ENCODE measurements at regions not wholly inside any gene's neighbourhood (a gene's known extent, or its start where the extent isn't known, plus 50 kb on each side); places are given as distances from the start of the nearest gene placed in this dataset.
"Not testable (repeated sequence)": the region's sequence is repeated elsewhere in the genome, so short reads cannot be mapped to it uniquely, and the experiment has no call there.

DNA sequence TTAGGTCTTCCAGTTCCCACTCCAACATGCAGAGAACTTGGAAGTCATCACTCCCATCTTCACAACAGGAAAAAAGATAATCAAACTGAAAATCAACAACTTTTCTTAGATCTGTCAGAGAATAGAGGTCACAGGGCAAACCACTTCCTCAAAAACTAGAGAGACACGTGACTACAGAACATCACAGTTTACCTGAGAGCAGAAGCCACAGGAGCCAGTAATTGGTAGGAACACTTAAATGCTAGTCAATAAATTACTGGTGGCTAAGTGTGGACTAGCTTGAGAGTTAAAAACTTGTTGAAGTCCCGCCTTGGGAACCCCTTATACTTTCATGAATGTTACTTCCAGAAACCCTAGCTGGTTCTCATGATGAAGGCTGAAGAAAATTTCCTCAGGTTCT, 81.1 kb downstream of the THSD1 start:
- DNase-seq = not testable (repeated sequence)

DNA sequence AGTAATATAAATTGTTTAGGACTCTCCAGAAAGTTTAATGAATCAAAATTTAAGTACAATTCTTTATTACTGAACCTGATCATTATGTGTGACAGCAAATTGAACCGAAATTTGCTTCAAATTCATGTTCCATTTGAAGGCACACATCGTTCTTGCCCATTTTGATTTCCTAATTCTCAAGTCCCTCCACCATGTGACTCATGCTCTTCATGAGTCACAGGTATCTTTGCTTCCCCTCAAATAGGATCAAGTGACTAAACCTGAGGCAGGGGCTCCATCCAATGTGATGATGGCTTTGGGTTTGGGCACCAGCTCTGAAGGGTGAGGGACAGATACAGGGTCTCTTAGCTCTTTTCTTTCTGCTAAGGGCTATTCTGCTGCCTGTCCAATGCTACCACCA, 86.1 kb downstream of the THSD1 start:
- DNase-seq = no peak

- not testable (repeated sequence) for DNase-seq
These were observed 96.1 kb downstream of the THSD1 start for GRCh38 chr13:52309833-52310232.

GRCh38 chr13:52306336-52306735, 99.6 kb downstream of the THSD1 start:
- not testable (repeated sequence) for DNase-seq

DNA sequence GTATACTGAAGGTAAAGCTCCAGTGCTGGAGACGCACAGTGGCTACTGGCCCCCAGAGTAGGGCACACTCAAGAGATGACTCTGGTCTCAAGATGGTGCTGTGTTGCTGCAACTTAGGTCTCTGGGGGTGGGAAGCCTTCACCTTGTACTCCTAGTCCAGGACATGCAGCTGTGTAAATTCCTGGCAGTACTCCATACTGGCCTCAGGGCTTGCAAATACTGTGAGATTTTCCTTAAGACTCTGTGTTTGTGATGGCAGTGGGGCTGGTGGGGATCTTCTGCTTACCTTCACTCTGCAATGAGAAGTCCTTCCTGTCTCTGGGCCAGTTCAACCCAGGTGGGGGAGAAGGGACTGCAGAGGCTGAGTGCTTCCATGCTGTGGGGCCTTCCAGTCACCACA, 102.9 kb downstream of the THSD1 start:
- DNase-seq = not testable (repeated sequence)

DNA sequence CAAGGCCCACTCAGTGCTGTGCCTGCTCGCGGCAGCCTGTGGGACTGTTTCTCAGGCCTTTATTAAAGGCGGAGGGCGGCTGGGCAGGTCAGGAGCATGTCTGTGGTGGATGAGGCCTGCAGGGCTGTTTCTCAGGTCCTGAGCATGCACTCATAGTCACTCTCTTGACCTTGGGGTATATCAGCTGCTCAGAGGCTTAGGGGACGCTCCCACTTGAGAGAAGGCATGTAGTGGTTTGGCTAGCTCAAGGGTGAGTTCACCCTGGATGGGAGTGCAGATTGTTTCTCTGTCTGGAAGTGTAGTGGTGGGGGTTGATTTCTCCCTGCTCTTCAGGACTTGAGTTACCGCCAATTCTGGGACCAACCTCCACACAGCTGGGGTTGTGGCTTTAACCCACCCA, 103.3 kb downstream of the THSD1 start:
- not testable (repeated sequence) for DNase-seq

- DNase-seq = peak; percentile 0
These were observed 104.1 kb downstream of the THSD1 start for GRCh38 chr13:52301810-52302400.

- not testable (repeated sequence) for DNase-seq
These were observed 107.8 kb downstream of the THSD1 start for GRCh38 chr13:52298079-52298661.

DNA sequence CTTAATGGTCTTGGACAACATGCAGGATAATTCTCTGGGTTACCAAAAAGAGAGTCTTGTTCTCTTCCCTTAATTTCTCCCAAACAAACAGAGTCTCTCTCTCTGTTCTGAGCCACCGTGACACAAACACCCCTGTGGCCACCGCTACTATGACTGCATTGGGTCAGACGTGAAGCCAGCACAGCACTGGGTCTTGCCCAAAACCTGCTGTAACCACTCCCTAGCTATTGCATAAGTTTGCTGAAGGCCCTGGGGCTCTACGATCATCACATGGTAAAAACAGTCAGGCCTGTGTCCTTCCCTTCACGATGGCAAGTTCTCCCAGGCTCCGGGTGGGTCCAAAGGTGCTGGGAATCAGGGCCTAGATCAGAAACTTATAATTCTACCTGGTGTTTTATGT, 117.1 kb downstream of the THSD1 start:
- not testable (repeated sequence) for DNase-seq

- DNase-seq = not testable (repeated sequence)
These were observed 122.0 kb upstream of the NEK3 start for GRCh38 chr13:52281387-52281786.

DNA sequence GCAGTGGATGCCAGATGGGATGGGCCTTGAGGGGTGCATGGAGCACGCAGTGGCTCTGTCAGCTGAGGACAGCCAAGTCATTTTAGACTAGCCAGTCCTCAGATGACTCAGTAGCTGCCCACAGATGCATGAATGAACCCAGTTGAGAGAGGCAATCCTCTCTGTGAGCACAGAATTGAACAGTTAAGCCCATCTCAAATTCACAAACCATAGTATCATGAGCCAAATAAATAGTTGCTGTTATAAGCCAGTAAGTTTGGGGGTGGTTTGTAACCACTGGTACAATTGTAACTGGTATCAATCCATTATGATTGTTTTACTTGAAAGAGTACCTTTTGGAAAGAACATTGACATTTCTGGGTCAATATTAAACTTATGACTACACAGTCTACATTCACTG, 120.0 kb upstream of the NEK3 start:
- not testable (repeated sequence) for DNase-seq

DNA sequence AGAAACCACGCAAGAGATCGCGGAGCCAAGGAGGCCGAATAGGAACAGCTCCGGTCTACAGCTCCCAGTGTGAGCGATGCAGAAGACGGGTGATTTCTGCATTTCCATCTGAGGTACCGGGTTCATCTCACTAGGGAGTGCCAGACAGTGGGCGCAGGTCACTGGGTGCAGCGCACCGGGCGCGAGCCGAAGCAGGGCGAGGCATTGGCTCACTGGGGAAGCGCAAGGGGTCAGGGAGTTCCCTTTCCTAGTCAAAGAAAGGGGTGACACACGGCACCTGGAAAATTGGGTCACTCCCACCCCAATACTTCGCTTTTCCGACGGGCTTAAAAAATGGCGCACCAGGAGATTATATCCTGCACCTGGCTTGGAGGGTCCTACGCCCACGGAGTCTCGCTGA, 94.9 kb upstream of the NEK3 start:
- DNase-seq = not testable (repeated sequence)

GRCh38 chr13:52240752-52241151, 81.4 kb upstream of the NEK3 start:
- DNase-seq = not testable (repeated sequence)

DNA sequence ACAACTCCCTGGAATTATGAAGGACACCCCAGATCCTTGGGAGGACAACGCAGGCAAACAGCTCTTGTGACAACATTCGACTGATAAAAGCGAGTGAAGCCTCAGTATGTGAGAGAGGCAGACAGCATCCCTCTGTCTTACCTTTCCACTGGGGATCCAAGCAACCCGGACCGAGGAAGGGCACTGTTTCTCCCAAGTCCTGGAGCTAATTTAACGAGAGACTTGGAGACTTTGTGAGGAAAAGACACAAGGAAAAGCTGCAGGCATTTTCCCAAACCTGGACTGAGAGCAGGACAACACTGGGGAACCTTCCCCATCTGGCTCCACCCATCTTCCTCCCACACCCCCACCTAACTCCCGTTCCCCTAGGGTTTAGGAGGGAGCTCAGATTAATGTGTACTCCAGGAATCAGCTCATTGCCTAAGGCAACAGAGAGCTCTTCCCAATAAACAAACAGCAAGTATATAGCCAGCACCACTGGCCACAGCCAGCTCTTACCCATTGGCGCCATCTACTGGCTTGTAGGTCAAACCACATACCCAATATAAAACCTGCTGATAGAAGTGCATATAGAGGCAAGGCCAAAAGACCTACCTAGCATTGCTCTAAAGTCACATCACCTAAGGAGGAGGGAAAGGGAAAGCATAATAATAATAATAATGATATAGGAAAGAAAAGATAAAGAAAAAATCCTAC, 76.7 kb upstream of the NEK3 start:
- peak; percentile 78 for DNase-seq

DNA sequence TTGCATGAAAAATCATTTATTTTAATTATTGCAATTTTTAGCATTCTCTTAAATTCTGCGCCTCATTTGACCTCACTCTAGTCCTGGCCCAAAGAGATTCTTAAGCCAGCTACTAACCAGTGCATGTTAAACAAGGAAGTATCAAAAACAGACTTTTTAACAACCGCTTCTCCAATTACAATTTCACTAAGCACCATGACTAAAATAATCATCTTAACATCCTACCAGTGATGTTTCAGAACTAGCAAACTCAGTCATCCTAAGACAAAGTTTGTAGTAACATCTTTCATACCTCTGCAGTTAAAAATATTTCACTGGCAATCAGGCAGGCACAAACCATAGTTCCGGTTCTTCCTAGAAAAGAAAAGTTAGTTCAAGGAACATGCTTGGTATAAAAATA, 75.5 kb upstream of the NEK3 start:
- not testable (repeated sequence) for DNase-seq

DNA sequence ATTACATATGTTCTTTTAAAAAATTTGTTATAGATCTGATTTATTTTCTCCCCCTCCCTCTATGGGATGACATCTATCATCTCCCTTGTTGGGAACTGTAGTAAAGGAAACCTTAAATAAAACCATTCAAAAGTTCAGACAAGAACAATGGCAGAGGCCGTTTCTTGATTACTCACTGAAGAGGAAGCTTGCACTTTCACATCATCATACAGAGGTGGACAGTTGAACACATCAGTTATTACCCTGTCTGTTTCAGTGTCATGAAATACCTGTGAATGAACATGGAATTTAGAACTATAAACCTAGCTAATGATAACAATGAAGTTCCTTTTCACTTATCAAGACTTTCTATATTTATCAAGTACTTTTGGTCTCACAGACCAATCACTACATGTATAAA, 63.7 kb upstream of the NEK3 start:
- not testable (repeated sequence) for DNase-seq

GRCh38 chr13:52213920-52214319, 54.5 kb upstream of the NEK3 start:
- DNase-seq = not testable (repeated sequence)

DNA sequence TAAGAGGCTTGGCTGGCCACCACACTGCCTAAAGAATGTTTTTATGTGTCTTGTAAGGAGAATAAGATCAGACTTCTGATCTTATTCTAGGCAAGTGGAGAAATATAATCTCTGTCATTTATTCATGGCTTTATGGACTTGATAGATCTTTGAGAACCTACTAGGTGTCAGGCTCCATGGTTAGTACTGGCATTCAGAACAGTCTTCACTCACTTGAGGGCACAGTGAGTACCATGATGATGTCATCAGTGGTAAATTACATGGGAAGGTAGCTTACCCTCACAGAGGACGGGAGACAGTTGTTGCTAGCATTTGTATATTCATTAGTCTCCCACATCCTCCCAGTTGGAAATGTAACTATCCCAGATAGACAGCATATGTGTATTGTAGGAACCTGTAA, 53.5 kb upstream of the NEK3 start:
- not testable (repeated sequence) for DNase-seq

- DNase-seq = not testable (repeated sequence)
These were observed 52.0 kb upstream of the NEK3 start for GRCh38 chr13:52211416-52211776.

DNA sequence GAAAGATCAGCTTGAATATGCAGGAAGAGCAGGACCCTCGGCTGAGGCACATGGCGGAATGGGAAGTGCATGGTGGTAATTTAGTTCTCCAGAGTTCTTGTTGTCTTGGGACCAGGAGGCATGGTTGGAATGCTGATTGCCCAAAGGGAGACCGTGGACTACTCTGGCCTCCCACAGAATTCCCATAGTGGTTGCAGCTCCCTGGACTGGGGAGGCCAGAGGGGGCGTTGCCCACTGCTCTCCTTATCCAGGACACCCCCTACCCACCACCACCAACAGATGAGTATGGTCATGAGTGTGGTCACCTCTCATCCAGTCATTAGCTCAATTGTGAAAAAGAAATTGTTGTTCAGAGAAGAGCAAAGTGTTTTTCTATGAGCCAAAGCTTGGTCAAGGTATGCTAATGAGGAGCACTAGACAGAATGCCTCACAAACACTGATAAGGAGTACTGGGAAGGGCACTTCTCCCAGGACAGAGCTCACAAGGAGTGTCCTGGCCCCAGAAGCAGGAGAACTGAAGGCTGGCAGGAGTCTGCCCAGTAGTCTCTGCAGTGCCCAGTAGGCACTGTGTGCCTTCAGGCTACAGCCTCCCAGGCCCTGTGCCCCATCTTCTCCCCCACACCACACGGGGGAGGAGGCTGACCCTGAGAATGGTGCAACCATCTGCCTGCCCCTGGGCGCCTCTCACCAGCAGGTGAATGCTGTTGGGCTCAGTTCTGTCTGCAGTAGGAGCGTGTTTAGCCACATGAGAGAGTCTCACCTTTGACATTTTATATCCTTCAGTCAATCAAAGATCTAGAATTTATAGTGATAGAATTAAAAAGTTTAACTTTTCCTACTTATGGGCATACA, 51.4 kb upstream of the NEK3 start:
- not testable (repeated sequence) for DNase-seq
